ENCODE measurements at regions not wholly inside any gene's neighbourhood (a gene's known extent, or its start where the extent isn't known, plus 50 kb on each side); places are given as distances from the start of the nearest gene placed in this dataset.

- H3K9me3 ChIP-seq (ENCODE audit: low read length) = no peaks in the 10 kb centered on the region
- H3K4me1 ChIP-seq (ENCODE audit: insufficient read depth, low read length) = no peaks in the 10 kb centered on the region
- no peak overlapping the region for H2AFZ ChIP-seq (ENCODE audit: low read depth, low read length)
- H3K36me3 ChIP-seq (ENCODE audit: insufficient read depth, low read length) = no peaks in the 10 kb centered on the region
- H3K4me3 ChIP-seq (ENCODE audit: low read length) = no peak overlapping the region
- no peaks in the 10 kb centered on the region for H3K27me3 ChIP-seq (ENCODE audit: insufficient read depth, low read length)
Measured at GRCh38 chr4:176843710-176844109, 51.0 kb upstream of the VEGFC start.

DNA sequence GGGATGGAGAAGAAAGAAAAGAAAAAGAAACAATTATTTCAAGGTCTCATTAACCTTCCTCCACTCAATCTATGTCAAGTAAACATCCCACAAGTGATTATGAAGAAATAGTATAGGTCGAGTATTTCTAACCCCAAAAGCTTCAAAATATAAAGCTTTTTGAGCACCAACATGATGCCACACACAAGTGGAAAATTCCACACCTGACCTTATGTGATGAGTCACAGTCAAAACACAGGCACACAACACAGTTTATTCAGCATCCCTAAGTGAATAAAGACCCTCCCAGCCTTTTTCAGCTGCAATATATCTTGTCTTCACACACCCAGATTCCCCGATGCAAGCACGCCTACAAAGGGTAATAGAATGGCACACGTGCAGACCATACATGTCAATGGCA lies 51.7 kb upstream of the VEGFC start:
- no peaks in the 10 kb centered on the region for H3K4me1 ChIP-seq (ENCODE audit: insufficient read depth, low read length)
- no peaks in the 10 kb centered on the region for H3K36me3 ChIP-seq (ENCODE audit: insufficient read depth, low read length)
- no peak overlapping the region for H2AFZ ChIP-seq (ENCODE audit: low read depth, low read length)
- no peaks in the 10 kb centered on the region for H3K9me3 ChIP-seq (ENCODE audit: low read length)
- H3K27me3 ChIP-seq (ENCODE audit: insufficient read depth, low read length) = no peaks in the 10 kb centered on the region
- no peak overlapping the region for H3K4me3 ChIP-seq (ENCODE audit: low read length)

DNA sequence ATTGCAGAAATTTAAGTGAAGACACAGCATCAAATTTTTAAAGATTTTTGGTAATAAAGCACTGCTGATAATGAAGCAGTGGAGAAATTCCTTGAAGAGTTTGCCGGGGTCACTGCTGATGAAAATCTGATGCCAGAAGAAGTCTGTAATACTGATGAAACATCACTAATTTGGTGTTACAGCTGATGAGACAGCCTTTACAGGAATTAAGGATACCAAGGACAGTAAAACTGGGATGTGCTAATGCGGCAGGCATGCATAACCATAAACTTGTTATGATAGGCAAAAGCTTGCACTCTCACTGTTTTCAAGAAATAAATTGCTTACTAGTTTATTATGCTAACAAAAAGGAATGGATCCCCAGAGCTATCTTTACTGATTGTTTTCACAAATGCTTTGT lies 52.9 kb upstream of the VEGFC start:
- H3K4me3 ChIP-seq (ENCODE audit: low read length) = no peak overlapping the region
- no peaks in the 10 kb centered on the region for H3K36me3 ChIP-seq (ENCODE audit: insufficient read depth, low read length)
- no peaks in the 10 kb centered on the region for H3K4me1 ChIP-seq (ENCODE audit: insufficient read depth, low read length)
- H3K27me3 ChIP-seq (ENCODE audit: insufficient read depth, low read length) = no peaks in the 10 kb centered on the region
- H2AFZ ChIP-seq (ENCODE audit: low read depth, low read length) = no peak overlapping the region
- no peaks in the 10 kb centered on the region for H3K9me3 ChIP-seq (ENCODE audit: low read length)

DNA sequence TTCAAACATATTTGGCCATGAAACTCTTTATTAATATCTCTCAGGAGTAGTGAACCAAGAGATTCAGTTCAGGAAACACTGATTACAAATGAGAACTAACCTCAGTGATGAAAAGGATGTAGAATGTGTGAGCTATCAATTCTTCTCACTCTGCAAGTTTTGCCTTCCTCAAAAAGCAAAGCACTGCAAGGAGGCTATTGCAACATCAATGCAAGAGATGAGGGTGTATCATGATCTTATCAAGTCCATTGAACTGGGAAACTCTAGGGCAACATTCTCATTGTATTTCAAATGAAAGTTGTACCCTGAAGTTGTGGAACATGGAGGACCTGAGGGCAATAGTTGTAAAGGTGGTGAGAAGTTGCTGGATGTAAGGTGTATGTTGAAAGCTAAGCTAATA lies 56.4 kb upstream of the VEGFC start:
- Histone ChIP-seq H3K4me1 (ENCODE audit: insufficient read depth, low read length) (no peaks in the 10 kb centered on the region), H3K36me3 (ENCODE audit: insufficient read depth, low read length) (no peaks in the 10 kb centered on the region), H3K9me3 (ENCODE audit: low read length) (no peaks in the 10 kb centered on the region), H3K27me3 (ENCODE audit: insufficient read depth, low read length) (no peaks in the 10 kb centered on the region), H3K4me3 (ENCODE audit: low read length) (no peak overlapping the region), H2AFZ (ENCODE audit: low read depth, low read length) (no peak overlapping the region)

GRCh38 chr4:176850436-176850835 lies 57.7 kb upstream of the VEGFC start:
- H3K36me3 ChIP-seq (ENCODE audit: insufficient read depth, low read length) = no peaks in the 10 kb centered on the region
- H3K27me3 ChIP-seq (ENCODE audit: insufficient read depth, low read length) = no peaks in the 10 kb centered on the region
- H3K4me3 ChIP-seq (ENCODE audit: low read length) = no peak overlapping the region
- no peaks in the 10 kb centered on the region for H3K4me1 ChIP-seq (ENCODE audit: insufficient read depth, low read length)
- H3K9me3 ChIP-seq (ENCODE audit: low read length) = no peaks in the 10 kb centered on the region
- H2AFZ ChIP-seq (ENCODE audit: low read depth, low read length) = no peak overlapping the region

DNA sequence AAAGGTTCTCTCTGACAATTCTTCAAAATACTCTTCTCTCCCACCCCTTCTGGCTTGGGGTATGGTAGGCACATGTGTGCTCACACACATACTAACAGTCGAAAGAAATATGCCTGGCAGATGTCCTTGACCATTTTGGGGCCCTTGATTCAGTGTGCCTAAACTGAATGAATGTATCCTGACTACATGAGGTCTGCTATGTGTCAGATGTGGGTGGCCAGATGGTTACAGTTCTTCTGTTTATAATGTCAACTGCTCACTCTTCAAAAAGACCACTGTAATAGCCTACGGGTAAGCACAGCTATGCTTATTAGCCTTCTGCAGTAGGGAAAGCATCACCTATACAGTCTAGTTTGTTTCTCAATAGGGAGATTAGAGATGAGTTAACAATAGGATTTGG lies 63.7 kb upstream of the VEGFC start:
- no peak overlapping the region for H3K4me3 ChIP-seq (ENCODE audit: low read length)
- H3K4me1 ChIP-seq (ENCODE audit: insufficient read depth, low read length) = peaks cover 5% of the 10 kb centered on the region
- no peaks in the 10 kb centered on the region for H3K36me3 ChIP-seq (ENCODE audit: insufficient read depth, low read length)
- no peaks in the 10 kb centered on the region for H3K27me3 ChIP-seq (ENCODE audit: insufficient read depth, low read length)
- H2AFZ ChIP-seq (ENCODE audit: low read depth, low read length) = no peak overlapping the region
- H3K9me3 ChIP-seq (ENCODE audit: low read length) = no peaks in the 10 kb centered on the region

GRCh38 chr4:176858839-176859238 lies 66.1 kb upstream of the VEGFC start:
- Histone ChIP-seq H3K4me1 (ENCODE audit: insufficient read depth, low read length) (peaks cover 5% of the 10 kb centered on the region), H2AFZ (ENCODE audit: low read depth, low read length) (no peak overlapping the region), H3K4me3 (ENCODE audit: low read length) (no peak overlapping the region), H3K9me3 (ENCODE audit: low read length) (no peaks in the 10 kb centered on the region), H3K27me3 (ENCODE audit: insufficient read depth, low read length) (no peaks in the 10 kb centered on the region), H3K36me3 (ENCODE audit: insufficient read depth, low read length) (no peaks in the 10 kb centered on the region)

GRCh38 chr4:176864238-176864637 lies 71.5 kb upstream of the VEGFC start:
- H3K27me3 ChIP-seq (ENCODE audit: insufficient read depth, low read length) = no peaks in the 10 kb centered on the region
- no peaks in the 10 kb centered on the region for H3K4me1 ChIP-seq (ENCODE audit: insufficient read depth, low read length)
- no peaks in the 10 kb centered on the region for H3K36me3 ChIP-seq (ENCODE audit: insufficient read depth, low read length)
- H3K4me3 ChIP-seq (ENCODE audit: low read length) = no peak overlapping the region
- H2AFZ ChIP-seq (ENCODE audit: low read depth, low read length) = no peak overlapping the region
- no peaks in the 10 kb centered on the region for H3K9me3 ChIP-seq (ENCODE audit: low read length)

DNA sequence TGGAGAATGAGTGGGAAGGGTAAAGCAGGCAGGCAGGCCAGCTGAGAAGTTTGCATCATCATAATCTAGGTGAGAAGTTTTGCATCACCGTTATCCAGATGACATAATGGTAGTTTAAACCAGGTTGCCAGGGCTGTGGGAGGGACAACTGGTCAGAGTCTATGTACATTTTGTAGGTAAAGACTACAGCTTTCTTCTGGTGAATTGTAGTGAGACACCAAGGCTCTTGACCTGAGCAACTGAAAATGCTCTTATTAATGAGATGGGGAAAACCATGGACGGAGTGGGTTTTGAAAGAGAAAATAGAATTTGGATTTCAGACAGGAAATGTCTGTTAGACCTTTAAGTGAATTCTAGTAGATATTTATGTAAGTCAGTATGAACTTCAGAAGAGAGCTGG lies 76.0 kb upstream of the VEGFC start:
- H3K9me3 ChIP-seq (ENCODE audit: low read length) = no peaks in the 10 kb centered on the region
- H3K27me3 ChIP-seq (ENCODE audit: insufficient read depth, low read length) = no peaks in the 10 kb centered on the region
- H3K4me1 ChIP-seq (ENCODE audit: insufficient read depth, low read length) = no peaks in the 10 kb centered on the region
- no peak overlapping the region for H2AFZ ChIP-seq (ENCODE audit: low read depth, low read length)
- no peaks in the 10 kb centered on the region for H3K36me3 ChIP-seq (ENCODE audit: insufficient read depth, low read length)
- H3K4me3 ChIP-seq (ENCODE audit: low read length) = no peak overlapping the region

DNA sequence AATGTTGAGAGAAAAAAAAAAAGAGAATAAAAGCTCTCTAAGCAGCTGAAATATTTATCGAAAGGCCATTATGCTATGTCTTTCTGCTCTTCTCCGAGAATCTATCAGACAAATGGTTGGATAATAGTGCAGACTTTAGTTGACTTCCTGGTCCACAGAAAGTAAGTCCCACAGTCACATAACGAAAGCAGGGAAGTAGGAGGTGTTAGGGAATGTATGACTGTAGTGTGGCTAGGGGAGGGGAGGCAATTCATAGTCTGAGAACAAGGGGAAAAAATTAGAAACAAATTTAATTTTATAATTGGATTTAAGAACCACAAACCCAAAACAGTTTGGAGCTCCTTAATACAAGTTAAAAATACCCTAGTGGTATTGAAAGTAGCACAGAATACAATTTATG lies 79.7 kb upstream of the VEGFC start:
- Histone ChIP-seq H3K4me3 (ENCODE audit: low read length) (no peak overlapping the region), H2AFZ (ENCODE audit: low read depth, low read length) (no peak overlapping the region), H3K36me3 (ENCODE audit: insufficient read depth, low read length) (no peaks in the 10 kb centered on the region), H3K9me3 (ENCODE audit: low read length) (no peaks in the 10 kb centered on the region), H3K27me3 (ENCODE audit: insufficient read depth, low read length) (no peaks in the 10 kb centered on the region), H3K4me1 (ENCODE audit: insufficient read depth, low read length) (peaks cover 10% of the 10 kb centered on the region)

GRCh38 chr4:176874721-176875445 lies 82.2 kb upstream of the VEGFC start:
- Histone ChIP-seq H2AFZ (ENCODE audit: low read depth, low read length) (peak overlapping the region; percentile 53), H3K9me3 (ENCODE audit: low read length) (no peaks in the 10 kb centered on the region), H3K4me3 (ENCODE audit: low read length) (no peak overlapping the region), H3K36me3 (ENCODE audit: insufficient read depth, low read length) (no peaks in the 10 kb centered on the region), H3K4me1 (ENCODE audit: insufficient read depth, low read length) (peaks cover 10% of the 10 kb centered on the region), H3K27me3 (ENCODE audit: insufficient read depth, low read length) (no peaks in the 10 kb centered on the region)

DNA sequence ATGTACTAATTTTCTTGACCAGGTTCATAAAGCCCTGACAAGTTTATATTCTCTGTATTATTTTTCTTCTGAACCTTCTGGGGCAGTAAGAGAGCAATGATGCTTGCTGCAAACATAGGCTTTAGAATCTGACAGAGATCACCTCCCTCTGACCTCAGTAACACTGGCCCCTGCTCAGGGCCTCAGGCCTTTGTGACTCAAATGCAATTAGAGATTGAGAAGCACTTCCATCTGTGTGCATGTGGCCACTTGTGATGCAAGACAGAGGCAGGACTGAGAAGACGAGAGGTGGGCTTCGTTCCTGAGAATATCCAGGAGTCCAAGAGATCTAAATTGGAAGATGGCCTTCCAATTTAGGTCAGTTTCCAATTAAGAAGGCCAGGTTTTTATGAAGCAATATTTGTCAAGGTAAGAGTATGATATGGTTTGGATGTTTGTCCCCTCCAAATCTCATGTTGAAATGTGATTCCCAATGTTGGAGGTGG lies 82.8 kb upstream of the VEGFC start:
- H3K36me3 ChIP-seq (ENCODE audit: insufficient read depth, low read length) = no peaks in the 10 kb centered on the region
- H3K4me1 ChIP-seq (ENCODE audit: insufficient read depth, low read length) = peaks cover 10% of the 10 kb centered on the region
- no peaks in the 10 kb centered on the region for H3K9me3 ChIP-seq (ENCODE audit: low read length)
- peak overlapping the region; percentile 53 for H2AFZ ChIP-seq (ENCODE audit: low read depth, low read length)
- H3K27me3 ChIP-seq (ENCODE audit: insufficient read depth, low read length) = no peaks in the 10 kb centered on the region
- no peak overlapping the region for H3K4me3 ChIP-seq (ENCODE audit: low read length)

- H2AFZ ChIP-seq (ENCODE audit: low read depth, low read length) = no peak overlapping the region
- H3K9me3 ChIP-seq (ENCODE audit: low read length) = no peaks in the 10 kb centered on the region
- no peaks in the 10 kb centered on the region for H3K27me3 ChIP-seq (ENCODE audit: insufficient read depth, low read length)
- H3K4me1 ChIP-seq (ENCODE audit: insufficient read depth, low read length) = peaks cover 10% of the 10 kb centered on the region
- no peak overlapping the region for H3K4me3 ChIP-seq (ENCODE audit: low read length)
- no peaks in the 10 kb centered on the region for H3K36me3 ChIP-seq (ENCODE audit: insufficient read depth, low read length)
Measured at GRCh38 chr4:176879380-176880116, 86.8 kb upstream of the VEGFC start.

All from neuron (in vitro differentiated cells).